Large intestine (tissue), 3 donors: ENCODE measurements at regions not wholly inside any gene's neighbourhood (a gene's known extent, or its start where the extent isn't known, plus 50 kb on each side); places are given as distances from the start of the nearest gene placed in this dataset.
"Not testable (repeated sequence)": the region's sequence is repeated elsewhere in the genome, so short reads cannot be mapped to it uniquely, and the experiment has no call there.

ENCODE experiments used
- DNase-seq, 2 donors: peaks; one replicate each; pipeline versions ENCODE4 v3.0.0 to v3.0.0-alpha.2; 2013
- H3K27ac ChIP-seq: one replicate; pipeline ENCODE4 v1.5.1; 2013; ENCODE audit warnings: low read length
- H3K27me3 ChIP-seq: 2 replicates; pipeline ENCODE4 v1.6.1; 2013; ENCODE audit warnings: low read length; ENCODE audit not compliant: control insufficient read depth, insufficient read depth
- H3K36me3 ChIP-seq: 2 replicates; pipeline ENCODE4 v1.6.1; 2013; ENCODE audit warnings: low read length; ENCODE audit not compliant: control insufficient read depth, insufficient read depth
- H3K4me1 ChIP-seq: one replicate; pipeline ENCODE4 v1.6.1; 2013; ENCODE audit warnings: low read length; ENCODE audit not compliant: control insufficient read depth, insufficient read depth
- H3K4me3 ChIP-seq: one replicate; pipeline ENCODE4 v1.5.1; 2013; ENCODE audit warnings: low read length
- H3K9me3 ChIP-seq: one replicate; pipeline ENCODE4 v1.6.1; 2013; ENCODE audit warnings: mild to moderate bottlenecking, low read depth, low read length, moderate library complexity; ENCODE audit not compliant: control insufficient read depth
- WGBS: methylation state at CpG from one replicate; pipeline ENCODE4 v1.1.5; 2013; ENCODE audit warnings: low lambda C conversion rate; ENCODE audit not compliant: insufficient coverage; 5-methylcytosine and 5-hydroxymethylcytosine counted together

DNA sequence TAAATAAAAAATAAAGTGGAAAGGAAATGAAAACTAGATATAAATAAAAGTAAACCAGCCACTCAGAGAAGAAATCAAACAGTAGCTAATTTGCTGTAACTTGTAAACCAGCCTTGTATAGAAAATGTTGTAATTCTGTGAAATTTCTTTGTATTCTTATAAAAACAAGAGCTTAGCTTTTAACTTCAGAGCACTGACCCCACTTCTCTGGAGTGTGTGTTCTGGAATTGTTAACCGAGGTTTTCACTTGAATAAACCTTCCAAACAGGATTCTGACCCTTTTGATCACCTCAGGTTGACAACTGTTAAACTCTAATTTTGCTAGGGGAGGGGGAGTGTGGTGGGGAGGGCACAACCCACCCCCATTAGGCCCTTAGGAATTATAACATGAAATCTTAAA is 151.9 kb upstream of the TRIM24 start:
- no peaks in the 10 kb centered on the region for H3K36me3 ChIP-seq
- WGBS, result no CpG with 5 or more reads among the region's 1 CpG
- no peak overlapping the region for H3K4me3 ChIP-seq
- peaks cover 5% of the 10 kb centered on the region for H3K9me3 ChIP-seq
- H3K27me3 ChIP-seq, result no peaks in the 10 kb centered on the region
- H3K27ac ChIP-seq, result no peak overlapping the region
- no peak for DNase-seq
- no peaks in the 10 kb centered on the region for H3K4me1 ChIP-seq

DNA sequence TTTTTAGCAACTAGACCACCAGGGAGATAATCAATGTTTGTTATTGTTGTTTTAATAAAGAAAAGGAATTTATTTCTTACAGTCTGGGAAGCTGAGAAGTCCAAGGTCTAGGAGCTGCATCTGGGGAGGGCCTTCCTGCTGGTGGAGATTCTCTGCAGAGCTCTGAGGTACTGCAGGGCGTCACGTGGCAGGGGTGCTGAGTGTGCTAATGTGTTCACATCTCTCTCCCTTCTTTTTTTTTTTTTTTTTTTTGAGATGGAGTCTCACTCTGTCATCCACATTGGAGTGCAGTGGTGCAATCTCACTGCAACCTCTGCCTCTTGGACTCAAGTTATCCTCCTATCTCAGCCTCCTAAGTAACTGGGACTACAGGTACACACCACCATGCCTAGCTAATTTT is 150.9 kb upstream of the TRIM24 start:
- Histone ChIP-seq H3K4me1 (peaks cover 5% of the 10 kb centered on the region), H3K9me3 (peaks cover 5% of the 10 kb centered on the region), H3K27ac (no peak overlapping the region), H3K36me3 (no peaks in the 10 kb centered on the region), H3K4me3 (no peak overlapping the region), H3K27me3 (no peaks in the 10 kb centered on the region)
- DNase-seq, result no peak
- no CpG with 5 or more reads among the region's 2 CpGs for WGBS

DNA sequence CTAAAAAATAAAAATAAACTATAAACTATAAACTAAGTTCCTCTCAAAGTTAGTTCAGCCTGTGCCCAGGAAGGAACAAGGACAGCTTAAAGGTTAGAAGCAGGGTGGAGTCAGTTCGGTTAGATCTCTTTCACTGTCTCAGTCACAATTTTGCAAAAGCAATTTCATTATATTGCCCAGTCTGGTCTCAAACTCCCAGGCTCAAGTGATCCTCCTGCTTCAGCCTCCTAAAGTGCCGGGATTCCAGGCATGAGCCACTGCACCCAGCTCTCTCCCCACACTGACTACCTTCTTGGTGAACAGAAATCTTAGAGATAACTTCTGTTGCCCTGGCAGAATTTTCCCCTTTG is 146.3 kb upstream of the TRIM24 start:
- Histone ChIP-seq H3K4me3 (no peak overlapping the region), H3K9me3 (peaks cover 14% of the 10 kb centered on the region), H3K27me3 (no peaks in the 10 kb centered on the region), H3K4me1 (peaks cover 27% of the 10 kb centered on the region), H3K36me3 (no peaks in the 10 kb centered on the region), H3K27ac (peak overlapping the region; percentile 56)
- no CpG with 5 or more reads among the region's 2 CpGs for WGBS
- DNase-seq, result no peak

DNA sequence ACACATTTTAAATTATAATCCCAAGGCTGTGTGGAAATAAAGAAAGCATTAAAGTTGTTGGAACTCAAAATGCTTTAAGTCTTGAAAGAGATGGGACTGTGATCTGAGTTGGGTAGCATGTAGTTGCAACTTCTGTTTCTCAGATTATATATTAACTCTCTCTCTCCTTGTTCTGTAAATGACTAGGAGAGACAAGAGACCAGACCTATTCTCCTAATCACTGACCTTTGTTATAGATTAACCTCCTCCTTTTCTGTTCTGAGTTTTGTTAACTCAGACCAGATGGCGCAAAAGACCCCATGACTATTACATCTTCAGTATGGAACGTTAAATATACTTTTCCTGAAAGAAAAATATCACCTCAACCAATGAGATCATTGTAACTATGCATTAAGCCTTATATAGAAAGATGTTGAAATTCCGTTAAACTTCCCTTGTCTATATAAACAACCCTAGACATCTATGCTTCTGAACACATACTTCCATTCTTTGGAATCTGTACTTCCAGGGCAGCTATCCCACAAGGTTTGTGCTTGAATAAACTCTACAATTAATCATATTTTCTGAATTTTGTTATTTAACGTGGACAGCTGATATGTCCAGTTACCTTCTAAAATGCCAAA is 143.5 kb upstream of the TRIM24 start:
- WGBS, result 0% methylated on average over 1 of the region's 4 CpGs
- Histone ChIP-seq H3K27ac (peak overlapping the region; percentile 96), H3K9me3 (peaks cover 18% of the 10 kb centered on the region), H3K36me3 (no peaks in the 10 kb centered on the region), H3K4me3 (no peak overlapping the region), H3K4me1 (peaks cover 27% of the 10 kb centered on the region), H3K27me3 (no peaks in the 10 kb centered on the region)
- peak; percentile 84 to 95 for DNase-seq

DNA sequence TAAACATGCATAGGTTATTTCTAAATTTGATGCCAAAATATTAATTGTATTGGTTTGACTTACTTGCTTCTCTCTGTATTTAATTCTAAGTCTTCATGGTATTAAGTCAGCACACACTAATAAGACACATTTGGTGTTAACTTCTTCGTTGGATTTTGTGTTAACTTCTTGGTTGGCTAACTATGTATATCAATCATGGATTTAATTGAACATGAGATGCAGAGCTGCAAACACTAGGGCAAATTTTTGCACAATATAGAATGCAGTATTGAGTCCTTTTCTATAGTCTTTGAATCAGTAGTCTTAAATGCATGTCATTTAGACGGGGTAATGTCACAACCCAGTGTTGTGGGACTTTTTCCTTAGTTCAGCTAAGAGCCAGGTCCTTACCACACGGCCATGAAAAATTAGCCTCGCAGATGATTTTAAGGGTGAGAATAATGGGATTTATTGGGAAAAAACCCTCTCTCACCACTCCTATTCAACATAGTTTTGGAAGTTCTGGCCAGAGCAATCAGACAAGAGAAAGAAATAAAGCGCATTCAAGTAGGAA is 142.9 kb upstream of the TRIM24 start:
- no peaks in the 10 kb centered on the region for H3K27me3 ChIP-seq
- WGBS, result no CpG with 5 or more reads among the region's 5 CpGs
- peaks cover 18% of the 10 kb centered on the region for H3K9me3 ChIP-seq
- no peak overlapping the region for H3K4me3 ChIP-seq
- no peak for DNase-seq
- H3K4me1 ChIP-seq, result peaks cover 27% of the 10 kb centered on the region
- H3K27ac ChIP-seq, result peak overlapping the region; percentile 96
- no peaks in the 10 kb centered on the region for H3K36me3 ChIP-seq

DNA sequence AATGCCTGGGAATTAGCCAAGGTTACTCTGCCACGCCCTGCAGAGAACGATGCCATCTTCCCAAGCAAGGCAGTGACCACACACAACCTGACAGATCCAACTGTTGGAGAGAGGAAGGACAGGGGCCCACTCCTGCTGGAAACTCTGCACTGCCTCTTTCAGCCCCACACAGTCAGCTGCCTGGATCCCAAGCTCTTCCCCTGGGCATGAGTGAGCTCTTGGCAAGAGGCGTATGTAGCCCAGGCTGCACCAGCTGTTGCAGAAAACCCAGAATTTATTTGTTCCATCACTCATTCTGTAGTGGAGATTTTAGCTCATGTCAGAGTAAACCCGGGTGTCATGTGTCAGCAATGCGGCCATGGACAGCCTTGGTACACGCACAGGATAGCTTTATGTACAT is 135.1 kb upstream of the TRIM24 start:
- H3K4me1 ChIP-seq, result no peaks in the 10 kb centered on the region
- H3K36me3 ChIP-seq, result no peaks in the 10 kb centered on the region
- H3K9me3 ChIP-seq, result peaks cover 13% of the 10 kb centered on the region
- DNase-seq, result no peak
- no peaks in the 10 kb centered on the region for H3K27me3 ChIP-seq
- WGBS, result no CpG with 5 or more reads among the region's 6 CpGs
- H3K27ac ChIP-seq, result no peak overlapping the region
- H3K4me3 ChIP-seq, result no peak overlapping the region

DNA sequence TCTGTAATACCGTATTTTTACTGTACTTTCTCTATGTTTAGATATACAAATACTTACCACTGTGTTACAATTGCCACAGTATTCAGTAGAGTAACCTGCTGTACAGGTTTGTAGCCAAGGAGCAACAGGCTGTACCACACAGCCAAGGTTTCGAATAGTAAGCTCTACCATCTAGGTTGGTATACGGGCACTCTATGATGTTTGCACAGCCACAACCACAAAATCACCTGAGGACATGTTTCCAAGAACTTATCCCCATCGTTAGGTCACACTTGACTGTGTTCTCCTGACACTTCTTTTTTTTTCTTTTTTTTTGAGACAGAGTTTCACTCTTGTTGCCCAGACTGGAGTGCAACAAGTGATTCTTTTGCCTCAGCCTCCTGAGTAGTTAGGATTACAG is 134.6 kb upstream of the TRIM24 start:
- Histone ChIP-seq H3K9me3 (peaks cover 11% of the 10 kb centered on the region), H3K27me3 (no peaks in the 10 kb centered on the region), H3K4me1 (no peaks in the 10 kb centered on the region), H3K36me3 (no peaks in the 10 kb centered on the region), H3K27ac (no peak overlapping the region), H3K4me3 (no peak overlapping the region)
- no peak for DNase-seq
- WGBS, result 20% methylated on average over 1 of the region's 4 CpGs

DNA sequence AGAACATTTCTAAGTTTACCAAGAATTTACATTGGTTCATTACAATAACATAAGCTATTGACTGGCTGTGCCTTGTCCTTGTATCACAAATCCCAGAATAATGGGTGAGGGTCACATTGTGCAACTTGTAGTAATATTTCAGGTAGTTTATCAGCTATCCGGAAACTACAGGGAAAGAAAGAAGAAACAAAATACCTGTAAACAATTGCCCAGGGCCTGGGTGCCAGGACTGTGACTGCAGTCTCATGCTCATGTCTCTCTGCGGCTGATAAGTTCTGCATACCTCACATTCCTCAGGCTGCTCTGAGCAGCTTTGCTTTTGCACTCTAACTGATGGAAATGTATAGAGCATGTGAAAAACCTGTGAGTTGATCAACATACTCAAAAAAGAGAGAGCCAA is 131.8 kb upstream of the TRIM24 start:
- no peaks in the 10 kb centered on the region for H3K27me3 ChIP-seq
- no CpG with 5 or more reads among the region's 2 CpGs for WGBS
- no peak for DNase-seq
- H3K9me3 ChIP-seq, result peaks cover 22% of the 10 kb centered on the region
- H3K36me3 ChIP-seq, result no peaks in the 10 kb centered on the region
- H3K27ac ChIP-seq, result no peak overlapping the region
- no peaks in the 10 kb centered on the region for H3K4me1 ChIP-seq
- no peak overlapping the region for H3K4me3 ChIP-seq

DNA sequence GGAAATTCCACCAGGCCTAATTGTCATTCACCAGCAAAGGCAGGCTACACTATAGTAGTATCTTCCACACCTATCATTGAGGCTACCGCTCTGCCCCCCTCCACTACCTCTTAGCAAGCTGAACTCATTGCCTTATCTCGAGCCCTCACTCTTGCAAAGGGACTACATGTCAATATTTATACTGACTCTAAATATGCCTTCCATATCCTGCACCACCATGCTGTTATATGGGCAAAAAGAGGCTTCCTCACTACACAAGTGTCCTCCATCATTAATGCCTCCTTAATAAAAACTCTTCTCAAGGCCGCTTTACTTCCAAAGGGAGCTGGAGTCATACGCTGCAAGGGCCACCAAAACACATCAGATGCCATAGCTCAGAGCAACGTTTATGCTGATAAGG is 127.2 kb upstream of the TRIM24 start:
- H3K9me3 ChIP-seq, result peaks cover 36% of the 10 kb centered on the region
- not testable (repeated sequence) for H3K27me3 ChIP-seq, H3K36me3 ChIP-seq, H3K27ac ChIP-seq, H3K4me3 ChIP-seq, DNase-seq, H3K4me1 ChIP-seq
- WGBS, result no CpG with 5 or more reads among the region's 5 CpGs

DNA sequence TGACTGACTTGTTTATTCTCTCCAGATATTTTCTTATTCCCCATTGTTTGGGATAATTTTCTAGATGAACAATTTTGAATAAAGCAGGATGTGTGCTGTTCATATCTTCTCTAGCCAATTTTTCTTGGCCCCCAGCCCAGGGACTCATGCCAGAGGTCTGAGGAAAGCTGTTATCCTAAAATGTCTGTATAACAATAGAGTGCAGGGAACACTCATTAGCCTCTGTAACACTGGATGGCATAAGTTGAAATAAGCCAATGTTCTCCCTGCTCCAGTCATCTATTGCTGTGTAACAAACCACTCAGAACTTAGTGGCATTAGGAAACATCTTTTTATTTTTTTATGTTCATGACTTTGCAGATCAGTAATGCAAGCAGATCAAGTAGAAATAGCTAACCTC is 121.7 kb upstream of the TRIM24 start:
- no peaks in the 10 kb centered on the region for H3K36me3 ChIP-seq
- DNase-seq, result no peak
- no peaks in the 10 kb centered on the region for H3K27me3 ChIP-seq
- no peak overlapping the region for H3K4me3 ChIP-seq
- H3K9me3 ChIP-seq, result peaks cover 27% of the 10 kb centered on the region
- H3K27ac ChIP-seq, result no peak overlapping the region
- H3K4me1 ChIP-seq, result no peaks in the 10 kb centered on the region

DNA sequence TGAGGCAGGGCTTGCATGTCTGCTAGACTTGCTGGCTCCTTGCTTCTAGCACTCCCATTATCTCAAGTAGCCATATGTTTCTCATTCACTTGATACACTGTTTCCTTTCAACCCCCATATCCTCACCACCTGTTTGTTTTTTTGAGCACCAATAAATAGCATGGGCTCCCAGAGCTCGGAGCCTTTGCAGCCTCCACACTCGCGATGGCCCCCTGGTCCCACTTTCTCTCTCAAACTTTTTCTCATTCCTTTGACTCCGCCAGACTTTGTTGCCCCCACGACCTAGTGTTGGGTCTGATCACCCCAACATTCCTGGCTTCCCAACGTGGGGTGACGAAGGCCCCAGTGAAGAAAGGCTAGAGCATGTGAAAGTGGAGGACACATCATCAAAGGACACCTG is 120.8 kb upstream of the TRIM24 start:
- H3K27ac ChIP-seq, H3K27me3 ChIP-seq, H3K4me1 ChIP-seq, DNase-seq, H3K36me3 ChIP-seq, H3K4me3 ChIP-seq: not testable (repeated sequence)
- 100% methylated on average over 4 of the region's 7 CpGs for WGBS
- H3K9me3 ChIP-seq, result peaks cover 27% of the 10 kb centered on the region
